ENCODE measurements at regions not wholly inside any gene's neighbourhood (a gene's known extent, or its start where the extent isn't known, plus 50 kb on each side); places are given as distances from the start of the nearest gene placed in this dataset.

GRCh38 chr1:82991569-82991968, 1007.4 kb downstream of the TTLL7 start:
- no peaks in the 10 kb centered on the region for H3K36me3 Mint-ChIP-seq
- no peaks in the 10 kb centered on the region for H3K4me1 Mint-ChIP-seq (ENCODE audit: low read depth)
- no peak overlapping the region for H3K27ac Mint-ChIP-seq
- no peak overlapping the region for H3K4me3 Mint-ChIP-seq
- peaks cover 9% of the 10 kb centered on the region for H3K27me3 Mint-ChIP-seq
- peaks cover 3% of the 10 kb centered on the region for H3K9me3 Mint-ChIP-seq (ENCODE audit: low read depth)

DNA sequence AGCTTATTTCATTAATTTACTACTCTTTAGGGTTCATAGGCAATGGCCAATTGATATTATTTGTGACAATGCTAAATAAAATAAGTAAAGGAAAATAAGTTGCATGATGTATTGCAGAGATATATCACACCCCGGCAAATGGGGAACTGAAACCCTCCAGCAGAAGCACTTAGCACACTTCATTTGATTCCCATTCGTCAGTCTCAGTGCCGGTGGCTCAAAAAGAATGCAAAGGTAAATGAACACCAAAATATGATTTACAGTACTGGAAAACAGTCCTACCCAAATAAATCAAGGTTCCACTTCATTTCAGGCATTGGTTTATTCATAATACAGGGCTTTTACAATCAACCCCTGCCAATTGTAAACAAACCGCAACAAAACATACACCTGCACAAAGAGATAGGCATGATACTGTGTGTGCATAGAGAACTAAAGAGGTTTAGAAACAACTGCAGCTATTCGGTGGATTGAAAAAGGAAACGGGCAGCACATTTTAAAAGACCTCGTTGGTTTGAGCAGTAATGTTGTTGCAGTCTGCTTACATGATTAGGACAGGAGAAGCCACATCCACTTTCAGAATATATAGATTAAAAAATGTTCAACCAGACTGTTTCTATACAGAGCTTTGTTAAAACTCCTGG, 1019.2 kb downstream of the TTLL7 start:
- Mint-ChIP-seq H3K4me1 (ENCODE audit: low read depth) (no peaks in the 10 kb centered on the region), H3K4me3 (no peak overlapping the region), H3K36me3 (no peaks in the 10 kb centered on the region), H3K9me3 (ENCODE audit: low read depth) (no peaks in the 10 kb centered on the region), H3K27me3 (peaks cover 10% of the 10 kb centered on the region), H3K27ac (no peak overlapping the region)

DNA sequence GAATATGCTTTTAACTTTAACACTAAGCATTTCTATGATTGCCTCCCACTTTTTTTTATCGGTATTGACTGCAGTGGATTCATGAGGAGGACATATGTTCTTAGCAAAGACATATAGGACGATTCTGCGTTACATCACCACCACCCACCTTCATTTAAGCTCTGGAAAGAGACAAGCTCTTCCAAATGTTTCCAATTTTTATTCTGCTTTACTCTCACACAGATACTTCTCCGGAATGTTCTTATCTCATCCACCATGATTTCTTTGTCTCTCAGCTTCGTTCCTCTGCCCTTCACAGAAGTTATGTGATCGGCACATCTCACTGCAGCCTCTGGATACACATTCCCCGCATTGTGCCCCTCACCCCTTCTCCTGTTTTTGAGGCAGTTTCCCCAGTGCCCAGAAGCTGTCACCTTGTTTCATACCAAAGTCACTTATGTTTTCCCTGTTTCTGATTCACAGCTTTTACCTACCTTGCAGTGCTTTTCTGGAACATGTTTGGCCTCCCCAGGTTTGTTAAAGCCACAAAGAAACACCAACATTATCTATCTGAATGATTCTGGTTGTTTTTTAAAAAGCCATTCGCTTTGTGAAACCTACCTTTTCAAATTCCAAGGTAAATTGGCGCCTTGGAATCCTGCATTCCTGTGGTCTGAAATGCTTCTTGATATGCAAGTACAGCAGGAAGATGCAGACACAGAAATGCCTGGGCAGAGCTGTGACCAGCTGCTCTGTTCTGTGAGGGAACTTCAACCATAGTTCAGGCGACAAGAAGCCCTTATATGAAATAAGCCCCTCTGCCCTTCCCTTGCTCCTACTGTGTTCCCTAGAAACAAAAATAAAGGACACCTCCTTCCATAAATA, 1020.2 kb downstream of the TTLL7 start:
- Mint-ChIP-seq H3K27me3 (peaks cover 10% of the 10 kb centered on the region), H3K9me3 (ENCODE audit: low read depth) (no peaks in the 10 kb centered on the region), H3K4me3 (no peak overlapping the region), H3K4me1 (ENCODE audit: low read depth) (no peaks in the 10 kb centered on the region), H3K36me3 (no peaks in the 10 kb centered on the region), H3K27ac (no peak overlapping the region)

DNA sequence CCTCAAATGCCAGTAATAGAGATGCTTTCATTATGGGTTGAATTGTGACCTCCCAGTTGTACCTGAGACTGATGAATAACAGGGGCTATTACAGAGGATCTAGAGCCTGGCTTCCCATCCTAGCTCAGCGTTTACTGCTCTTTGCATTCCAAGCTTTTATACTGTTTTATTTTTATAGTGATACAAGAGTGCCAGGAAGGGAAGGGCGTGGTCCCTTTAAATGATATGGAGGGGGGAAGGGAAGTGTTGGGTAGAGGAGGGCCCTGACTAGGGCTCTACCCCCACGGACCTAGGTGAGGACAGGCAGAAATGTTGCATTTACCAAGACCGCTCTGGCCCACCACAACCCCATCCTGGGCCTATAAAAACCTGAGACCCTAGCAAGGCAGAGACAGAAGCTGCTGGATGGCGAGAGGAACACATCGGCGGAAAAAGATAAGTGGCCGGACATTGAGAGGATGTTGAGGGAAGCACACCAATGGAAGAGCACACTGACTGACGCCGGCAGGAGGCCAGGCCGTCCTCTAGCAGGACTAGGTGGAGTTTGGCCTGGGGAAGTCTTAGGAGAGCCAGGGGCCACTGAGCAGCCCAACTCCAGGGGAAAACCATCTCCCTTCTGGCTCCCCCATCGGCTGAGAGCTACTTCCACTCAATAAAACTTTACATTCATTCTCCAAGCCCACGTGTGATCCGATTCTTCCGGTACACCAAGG, 1025.9 kb downstream of the TTLL7 start:
- H3K4me3 Mint-ChIP-seq, result no peak overlapping the region
- H3K27ac Mint-ChIP-seq, result no peak overlapping the region

GRCh38 chr1:82969340-82969739, 1029.6 kb downstream of the TTLL7 start:
- Mint-ChIP-seq H3K36me3 (no peaks in the 10 kb centered on the region), H3K27me3 (no peaks in the 10 kb centered on the region), H3K9me3 (ENCODE audit: low read depth) (no peaks in the 10 kb centered on the region), H3K27ac (no peak overlapping the region), H3K4me3 (no peak overlapping the region), H3K4me1 (ENCODE audit: low read depth) (no peaks in the 10 kb centered on the region)

More for the DNA sequence above, 1025.9 kb downstream of the TTLL7 start:
- no peaks in the 10 kb centered on the region for H3K9me3 Mint-ChIP-seq (ENCODE audit: low read depth)
- H3K27me3 Mint-ChIP-seq, result no peaks in the 10 kb centered on the region
- H3K36me3 Mint-ChIP-seq, result no peaks in the 10 kb centered on the region
- H3K4me1 Mint-ChIP-seq (ENCODE audit: low read depth), result no peaks in the 10 kb centered on the region

- Mint-ChIP-seq H3K4me3 (no peak overlapping the region), H3K4me1 (ENCODE audit: low read depth) (no peaks in the 10 kb centered on the region), H3K36me3 (no peaks in the 10 kb centered on the region), H3K27ac (no peak overlapping the region), H3K27me3 (no peaks in the 10 kb centered on the region), H3K9me3 (ENCODE audit: low read depth) (no peaks in the 10 kb centered on the region)
Observed at GRCh38 chr1:82962658-82963057, 1036.3 kb downstream of the TTLL7 start.

GRCh38 chr1:82950606-82951200, 1048.2 kb downstream of the TTLL7 start:
- no peaks in the 10 kb centered on the region for H3K4me1 Mint-ChIP-seq (ENCODE audit: low read depth)
- H3K36me3 Mint-ChIP-seq, result no peaks in the 10 kb centered on the region
- no peaks in the 10 kb centered on the region for H3K9me3 Mint-ChIP-seq (ENCODE audit: low read depth)
- peaks cover 2% of the 10 kb centered on the region for H3K27me3 Mint-ChIP-seq
- no peak overlapping the region for H3K27ac Mint-ChIP-seq
- no peak overlapping the region for H3K4me3 Mint-ChIP-seq

DNA sequence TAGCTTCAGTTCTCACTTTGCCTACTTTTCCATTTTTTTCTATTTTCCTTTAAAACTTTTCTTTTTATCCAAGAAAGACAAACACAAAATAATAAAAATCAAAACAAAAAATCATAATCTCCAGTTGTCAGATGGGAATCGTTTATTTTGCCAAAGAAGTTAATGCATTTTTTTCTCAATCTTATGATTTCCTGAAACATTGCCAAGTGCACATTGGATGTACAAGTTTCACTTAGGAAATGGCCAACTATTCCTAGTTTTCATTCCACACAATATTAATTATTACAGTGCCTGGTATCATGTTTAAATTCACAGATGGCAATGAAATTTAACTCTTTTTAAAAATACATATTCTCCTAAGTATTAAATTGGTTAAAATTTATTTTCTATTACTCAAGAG, 1050.5 kb downstream of the TTLL7 start:
- Mint-ChIP-seq H3K27me3 (peaks cover 4% of the 10 kb centered on the region), H3K4me3 (no peak overlapping the region), H3K4me1 (ENCODE audit: low read depth) (no peaks in the 10 kb centered on the region), H3K9me3 (ENCODE audit: low read depth) (no peaks in the 10 kb centered on the region), H3K36me3 (no peaks in the 10 kb centered on the region), H3K27ac (no peak overlapping the region)

DNA sequence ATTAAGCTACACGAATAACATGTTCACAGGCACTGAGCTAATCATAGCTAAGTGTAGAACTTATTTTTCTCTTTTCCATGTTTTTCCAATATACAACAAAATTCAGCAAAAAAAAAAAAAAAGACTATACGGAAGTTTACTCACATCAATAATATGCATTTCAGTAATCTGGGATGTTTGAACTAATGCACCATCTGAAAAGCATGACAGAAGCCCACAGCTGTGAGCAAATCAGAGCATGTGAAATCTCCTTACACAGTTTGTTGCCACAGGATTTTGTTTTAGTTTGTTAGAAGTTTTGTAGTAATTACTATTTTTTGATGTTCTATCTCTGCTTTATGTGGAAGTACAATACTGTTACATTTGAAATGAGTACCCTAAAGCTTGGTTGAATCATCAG, 1051.7 kb downstream of the TTLL7 start:
- H3K4me1 Mint-ChIP-seq (ENCODE audit: low read depth), result no peaks in the 10 kb centered on the region
- no peaks in the 10 kb centered on the region for H3K36me3 Mint-ChIP-seq
- H3K27me3 Mint-ChIP-seq, result peaks cover 4% of the 10 kb centered on the region
- H3K27ac Mint-ChIP-seq, result no peak overlapping the region
- H3K9me3 Mint-ChIP-seq (ENCODE audit: low read depth), result no peaks in the 10 kb centered on the region
- no peak overlapping the region for H3K4me3 Mint-ChIP-seq

GRCh38 chr1:82946096-82946605, 1052.8 kb downstream of the TTLL7 start:
- Mint-ChIP-seq H3K27ac (no peak overlapping the region), H3K27me3 (peaks cover 4% of the 10 kb centered on the region), H3K4me1 (ENCODE audit: low read depth) (no peaks in the 10 kb centered on the region), H3K36me3 (no peaks in the 10 kb centered on the region), H3K4me3 (no peak overlapping the region), H3K9me3 (ENCODE audit: low read depth) (no peaks in the 10 kb centered on the region)

DNA sequence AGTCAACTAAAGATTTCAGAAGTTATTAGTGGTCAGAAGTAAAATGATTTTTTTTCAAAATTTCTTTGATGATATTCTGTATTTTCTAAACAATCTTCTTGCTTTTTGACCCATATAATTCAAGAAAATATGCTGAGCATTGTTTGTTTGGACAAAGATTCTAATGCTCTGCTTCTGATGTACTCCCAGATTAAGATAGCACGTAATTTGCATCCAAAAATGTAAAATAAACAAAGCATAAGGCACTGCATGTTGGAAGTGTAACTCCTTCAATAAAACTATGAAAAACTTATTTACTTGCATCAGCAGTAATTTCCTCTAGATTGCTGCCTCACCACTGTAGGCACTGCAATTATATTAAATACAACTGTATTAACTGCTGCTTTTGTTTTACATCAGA, 1054.1 kb downstream of the TTLL7 start:
- H3K27me3 Mint-ChIP-seq, result peaks cover 4% of the 10 kb centered on the region
- no peaks in the 10 kb centered on the region for H3K9me3 Mint-ChIP-seq (ENCODE audit: low read depth)
- H3K27ac Mint-ChIP-seq, result no peak overlapping the region
- H3K4me1 Mint-ChIP-seq (ENCODE audit: low read depth), result no peaks in the 10 kb centered on the region
- H3K36me3 Mint-ChIP-seq, result no peaks in the 10 kb centered on the region
- H3K4me3 Mint-ChIP-seq, result no peak overlapping the region

- H3K27ac Mint-ChIP-seq, result no peak overlapping the region
Observed at GRCh38 chr1:82934074-82934473, 1064.9 kb downstream of the TTLL7 start.

GRCh38 chr1:82932727-82933126, 1066.2 kb downstream of the TTLL7 start:
- Mint-ChIP-seq H3K4me3 (no peak overlapping the region), H3K27me3 (peaks cover 4% of the 10 kb centered on the region), H3K36me3 (no peaks in the 10 kb centered on the region), H3K27ac (no peak overlapping the region), H3K4me1 (ENCODE audit: low read depth) (no peaks in the 10 kb centered on the region), H3K9me3 (ENCODE audit: low read depth) (no peaks in the 10 kb centered on the region)

More at GRCh38 chr1:82934074-82934473, 1064.9 kb downstream of the TTLL7 start:
- H3K4me3 Mint-ChIP-seq, result no peak overlapping the region
- no peaks in the 10 kb centered on the region for H3K9me3 Mint-ChIP-seq (ENCODE audit: low read depth)
- peaks cover 4% of the 10 kb centered on the region for H3K27me3 Mint-ChIP-seq
- no peaks in the 10 kb centered on the region for H3K4me1 Mint-ChIP-seq (ENCODE audit: low read depth)
- H3K36me3 Mint-ChIP-seq, result no peaks in the 10 kb centered on the region

DNA sequence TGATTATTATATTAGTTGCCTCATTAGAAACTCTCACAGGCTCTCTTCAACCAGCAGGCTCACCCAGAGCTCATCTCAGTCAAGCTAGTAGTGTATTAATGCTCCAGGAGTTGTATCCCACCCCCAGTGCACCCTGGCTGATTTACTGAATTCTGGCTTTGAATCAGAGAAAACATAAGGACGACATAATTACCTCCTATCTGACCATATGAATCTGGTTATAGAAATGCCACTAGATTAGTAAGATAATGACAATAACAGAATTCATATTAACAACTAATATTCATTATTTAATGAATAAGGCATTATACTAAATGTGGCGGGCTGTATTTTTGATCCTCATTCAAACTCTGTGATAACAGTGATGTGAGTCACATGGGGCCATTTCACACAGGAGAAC, 1066.7 kb downstream of the TTLL7 start:
- peaks cover 4% of the 10 kb centered on the region for H3K27me3 Mint-ChIP-seq

DNA sequence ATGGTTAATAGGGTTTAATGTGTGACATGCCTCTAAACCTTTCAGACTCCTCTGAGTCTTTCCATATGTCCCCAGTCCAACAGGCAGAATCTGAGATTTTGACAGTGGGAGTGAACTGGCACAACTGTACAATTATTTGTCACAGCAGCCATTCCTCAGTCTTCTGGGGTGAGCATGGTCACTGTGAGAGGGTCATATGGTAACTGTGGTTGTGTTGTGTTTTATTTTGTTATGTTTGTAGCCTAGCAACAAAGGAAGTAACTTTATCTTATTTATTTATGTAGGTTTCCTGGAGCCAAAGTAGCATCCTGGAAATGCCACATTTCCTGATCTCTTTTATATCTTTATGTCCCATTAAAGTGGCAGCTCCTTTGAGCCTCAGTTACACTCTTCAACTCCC, 1067.9 kb downstream of the TTLL7 start:
- Mint-ChIP-seq H3K9me3 (ENCODE audit: low read depth) (no peaks in the 10 kb centered on the region), H3K4me3 (no peak overlapping the region), H3K27me3 (peaks cover 4% of the 10 kb centered on the region), H3K36me3 (no peaks in the 10 kb centered on the region), H3K4me1 (ENCODE audit: low read depth) (no peaks in the 10 kb centered on the region), H3K27ac (no peak overlapping the region)

More for the DNA sequence above, 1066.7 kb downstream of the TTLL7 start:
- Mint-ChIP-seq H3K4me3 (no peak overlapping the region), H3K36me3 (no peaks in the 10 kb centered on the region), H3K9me3 (ENCODE audit: low read depth) (no peaks in the 10 kb centered on the region), H3K4me1 (ENCODE audit: low read depth) (no peaks in the 10 kb centered on the region), H3K27ac (no peak overlapping the region)
